Activated CD4-positive, CD25-positive, alpha-beta regulatory T cell treated with anti-CD3 and anti-CD28 coated beads, Interleukin-2, amount 50 U/mL, for 24 hours (primary cell): ENCODE measurements at regions not wholly inside any gene's neighbourhood (a gene's known extent, or its start where the extent isn't known, plus 50 kb on each side); places are given as distances from the start of the nearest gene placed in this dataset.
"Not testable (repeated sequence)": the region's sequence is repeated elsewhere in the genome, so short reads cannot be mapped to it uniquely, and the experiment has no call there.

Experiments used
- ATAC-seq, 2 donors: fragments of 150-1000 bp; cut with Tn5 transposase; one replicate each; pipeline ENCODE4 v1.10.0; 2021; ENCODE audit warnings: mild to moderate bottlenecking in 1 of 2, moderate library complexity in 1 of 2

- no peak for ATAC-seq
These were observed 95.2 kb upstream of the UBE2E1 start for GRCh38 chr3:23710555-23710954.

- ATAC-seq = no peak
These were observed 93.8 kb upstream of the UBE2E1 start for GRCh38 chr3:23711916-23712494.

GRCh38 chr3:23712656-23713559, 92.8 kb upstream of the UBE2E1 start:
- ATAC-seq = no peak

- ATAC-seq = no peak
These were observed 92.1 kb upstream of the UBE2E1 start for GRCh38 chr3:23713641-23714040.

- ATAC-seq = no peak
These were observed 85.7 kb upstream of the UBE2E1 start for GRCh38 chr3:23720059-23720458.

GRCh38 chr3:23720885-23721284, 84.9 kb upstream of the UBE2E1 start:
- ATAC-seq = no peak

GRCh38 chr3:23723141-23723540, 82.6 kb upstream of the UBE2E1 start:
- ATAC-seq = no peak

GRCh38 chr3:23723930-23724329, 81.8 kb upstream of the UBE2E1 start:
- no peak for ATAC-seq

GRCh38 chr3:23726811-23727548, 78.8 kb upstream of the UBE2E1 start:
- peak; percentile 25 to 56 for ATAC-seq

- ATAC-seq = no peak
These were observed 77.1 kb upstream of the UBE2E1 start for GRCh38 chr3:23728601-23729117.

- not testable (repeated sequence) for ATAC-seq
These were observed 76.4 kb upstream of the UBE2E1 start for GRCh38 chr3:23729362-23729761.

GRCh38 chr3:23734481-23734880, 71.3 kb upstream of the UBE2E1 start:
- no peak for ATAC-seq

- ATAC-seq = no peak
These were observed 70.7 kb upstream of the UBE2E1 start for GRCh38 chr3:23735062-23735461.

GRCh38 chr3:23735535-23736326, 70.0 kb upstream of the UBE2E1 start:
- no peak for ATAC-seq

GRCh38 chr3:23738944-23739343, 66.8 kb upstream of the UBE2E1 start:
- no peak for ATAC-seq

- no peak for ATAC-seq
These were observed 66.2 kb upstream of the UBE2E1 start for GRCh38 chr3:23739536-23739935.

GRCh38 chr3:23740517-23740965, 65.2 kb upstream of the UBE2E1 start:
- peak; percentile 64 to 65 for ATAC-seq

- no peak for ATAC-seq
These were observed 64.6 kb upstream of the UBE2E1 start for GRCh38 chr3:23741036-23741706.

GRCh38 chr3:23743141-23743784, 62.5 kb upstream of the UBE2E1 start:
- ATAC-seq = no peak

- no peak for ATAC-seq
These were observed 59.3 kb upstream of the UBE2E1 start for GRCh38 chr3:23746441-23746840.

- ATAC-seq = no peak
These were observed 57.9 kb upstream of the UBE2E1 start for GRCh38 chr3:23747841-23748240.
